ENCODE measurements at regions not wholly inside any gene's neighbourhood (a gene's known extent, or its start where the extent isn't known, plus 50 kb on each side); places are given as distances from the start of the nearest gene placed in this dataset.

DNA sequence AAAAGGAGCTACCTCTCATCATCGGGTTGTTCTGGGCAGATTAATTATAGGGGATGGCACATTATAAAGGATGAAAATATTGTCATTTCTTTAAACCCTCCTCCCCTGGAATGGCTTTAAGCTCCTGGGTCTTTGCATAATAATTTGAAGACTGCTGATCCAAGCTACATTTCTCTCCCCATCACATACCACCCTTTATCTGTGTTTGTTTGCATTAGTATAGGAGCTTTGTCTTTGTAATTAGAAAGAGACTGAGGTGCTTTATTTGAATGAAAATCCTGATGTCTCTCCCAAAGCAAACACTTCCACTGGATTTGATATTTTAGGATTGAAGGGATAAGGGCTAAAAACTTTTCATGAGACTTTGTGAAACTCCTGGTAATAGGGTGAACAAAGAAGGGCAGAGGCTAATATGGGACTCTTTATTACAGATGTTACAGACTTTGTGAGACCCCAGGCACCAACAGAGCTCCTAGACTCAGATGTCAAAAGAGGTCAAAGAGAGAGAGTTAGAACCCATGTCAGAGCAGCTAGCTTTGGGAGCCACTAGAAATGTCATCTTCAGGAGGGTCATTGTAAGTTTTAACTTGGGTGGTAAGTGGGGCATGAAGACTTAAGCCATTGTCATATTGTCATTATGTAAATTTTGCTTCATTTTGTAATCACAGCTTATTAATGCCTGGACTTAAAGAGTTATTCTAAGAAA is 75.3 kb upstream of the RXFP2 start:
- ChIA-PET CTCF (no interaction called here), POLR2A (interaction anchor here in 1 of 2 donors (0.6 kb wide), 1 partner anchor 36 kb away, joined by 4 read pairs; no protein-coding TSS in a partner anchor)
- ATAC-seq (replicated peaks in 1 of 4) (no peak), DNase-seq (no peak)
- Histone ChIP-seq H3K4me1 (ENCODE audit: control insufficient read depth in 1 of 2, extremely low read depth in 1 of 2, insufficient read depth in 2 of 2, low read length in 2 of 2) (no peaks in the 10 kb centered on the region), H3K27me3 (replicated peaks in 1 of 2; ENCODE audit: control insufficient read depth in 2 of 2, extremely low read depth in 1 of 2, insufficient read depth in 2 of 2, low read length in 1 of 2) (no peaks in the 10 kb centered on the region), H3K9me3 (no peaks in the 10 kb centered on the region), H3K36me3 (ENCODE audit: control insufficient read depth in 2 of 2, extremely low read depth in 1 of 2, insufficient read depth in 1 of 2, low read length in 1 of 2) (no peaks in the 10 kb centered on the region), H3K27ac (ENCODE audit: low read length) (no peak overlapping the region), H3K4me3 (ENCODE audit: control insufficient read depth in 1 of 2, extremely low read depth in 1 of 2, low read length in 1 of 2) (no peak overlapping the region)
- Mint-ChIP-seq H3K4me1 (no peaks in the 10 kb centered on the region), H3K9me3 (peaks cover 13 to 23% (median 13%) of the 10 kb centered on the region in 3 donors), H3K4me3 (no peak overlapping the region), H3K27ac (no peak overlapping the region), H3K36me3 (no peaks in the 10 kb centered on the region), H3K27me3 (peaks cover 0 to 5% of the 10 kb centered on the region in 2 donors)
- WGBS (ENCODE audit: insufficient coverage): no CpG with 5 or more reads among the region's 1 CpG

GRCh38 chr13:31670831-31671617 is 68.3 kb upstream of the RXFP2 start:
- H3K9me3 Mint-ChIP-seq: peaks cover 0 to 31% (median 6%) of the 10 kb centered on the region in 3 donors
- no peak overlapping the region for H3K27ac Mint-ChIP-seq
- H3K36me3 Mint-ChIP-seq: no peaks in the 10 kb centered on the region
- no peak overlapping the region for H3K4me3 ChIP-seq (ENCODE audit: control insufficient read depth in 1 of 2, extremely low read depth in 1 of 2, low read length in 1 of 2)
- no peaks in the 10 kb centered on the region for H3K4me1 Mint-ChIP-seq
- ATAC-seq (replicated peaks in 1 of 4): no peak
- no peaks in the 10 kb centered on the region for H3K9me3 ChIP-seq
- H3K27me3 ChIP-seq (replicated peaks in 1 of 2; ENCODE audit: control insufficient read depth in 2 of 2, extremely low read depth in 1 of 2, insufficient read depth in 2 of 2, low read length in 1 of 2): peaks cover 0 to 3% of the 10 kb centered on the region in 2 experiments
- no peaks in the 10 kb centered on the region for H3K4me1 ChIP-seq (ENCODE audit: control insufficient read depth in 1 of 2, extremely low read depth in 1 of 2, insufficient read depth in 2 of 2, low read length in 2 of 2)
- H3K27ac ChIP-seq (ENCODE audit: low read length): no peak overlapping the region
- no peak for DNase-seq
- H3K27me3 Mint-ChIP-seq: peaks cover 0 to 2% of the 10 kb centered on the region in 2 donors
- H3K36me3 ChIP-seq (ENCODE audit: control insufficient read depth in 2 of 2, extremely low read depth in 1 of 2, insufficient read depth in 1 of 2, low read length in 1 of 2): no peaks in the 10 kb centered on the region
- H3K4me3 Mint-ChIP-seq: no peak overlapping the region
- WGBS (ENCODE audit: insufficient coverage): no CpG with 5 or more reads among the region's 1 CpG
- ChIA-PET CTCF (no interaction called here), POLR2A (no interaction called here)

- Histone ChIP-seq H3K36me3 (ENCODE audit: control insufficient read depth in 2 of 2, extremely low read depth in 1 of 2, insufficient read depth in 1 of 2, low read length in 1 of 2) (no peaks in the 10 kb centered on the region), H3K27me3 (replicated peaks in 1 of 2; ENCODE audit: control insufficient read depth in 2 of 2, extremely low read depth in 1 of 2, insufficient read depth in 2 of 2, low read length in 1 of 2) (peaks cover 0 to 3% of the 10 kb centered on the region in 2 experiments), H3K27ac (ENCODE audit: low read length) (no peak overlapping the region), H3K9me3 (no peaks in the 10 kb centered on the region), H3K4me3 (ENCODE audit: control insufficient read depth in 1 of 2, extremely low read depth in 1 of 2, low read length in 1 of 2) (no peak overlapping the region), H3K4me1 (ENCODE audit: control insufficient read depth in 1 of 2, extremely low read depth in 1 of 2, insufficient read depth in 2 of 2, low read length in 2 of 2) (no peaks in the 10 kb centered on the region)
- ATAC-seq (replicated peaks in 1 of 4) (no peak), DNase-seq (no peak)
- CTCF ChIA-PET: no interaction called here
- Mint-ChIP-seq H3K4me1 (no peaks in the 10 kb centered on the region), H3K27me3 (peaks cover 0 to 4% of the 10 kb centered on the region in 2 donors), H3K9me3 (peaks cover 0 to 24% (median 10%) of the 10 kb centered on the region in 3 donors), H3K4me3 (no peak overlapping the region), H3K36me3 (no peaks in the 10 kb centered on the region), H3K27ac (no peak overlapping the region)
- no CpG with 5 or more reads among the region's 1 CpG for WGBS (ENCODE audit: insufficient coverage)
- POLR2A ChIA-PET: no interaction called here
Measured at GRCh38 chr13:31674051-31674450, 65.3 kb upstream of the RXFP2 start.

GRCh38 chr13:31675440-31675953 is 63.8 kb upstream of the RXFP2 start:
- Histone ChIP-seq H3K36me3 (ENCODE audit: control insufficient read depth in 2 of 2, extremely low read depth in 1 of 2, insufficient read depth in 1 of 2, low read length in 1 of 2) (no peaks in the 10 kb centered on the region), H3K4me3 (ENCODE audit: control insufficient read depth in 1 of 2, extremely low read depth in 1 of 2, low read length in 1 of 2) (no peak overlapping the region), H3K27me3 (replicated peaks in 1 of 2; ENCODE audit: control insufficient read depth in 2 of 2, extremely low read depth in 1 of 2, insufficient read depth in 2 of 2, low read length in 1 of 2) (peaks cover 0 to 3% of the 10 kb centered on the region in 2 experiments), H3K27ac (ENCODE audit: low read length) (no peak overlapping the region), H3K4me1 (ENCODE audit: control insufficient read depth in 1 of 2, extremely low read depth in 1 of 2, insufficient read depth in 2 of 2, low read length in 2 of 2) (no peaks in the 10 kb centered on the region), H3K9me3 (no peaks in the 10 kb centered on the region)
- ATAC-seq (replicated peaks in 1 of 4) (no peak), DNase-seq (no peak)
- Mint-ChIP-seq H3K4me1 (no peaks in the 10 kb centered on the region), H3K4me3 (no peak overlapping the region), H3K27me3 (peaks cover 0 to 4% of the 10 kb centered on the region in 2 donors), H3K36me3 (no peaks in the 10 kb centered on the region), H3K9me3 (peaks cover 2 to 24% (median 10%) of the 10 kb centered on the region in 3 donors), H3K27ac (no peak overlapping the region)
- POLR2A ChIA-PET: no interaction called here
- 100% methylated on average over 1 of the region's 5 CpGs for WGBS (ENCODE audit: insufficient coverage)
- CTCF ChIA-PET: no interaction called here

- no peak overlapping the region for H3K27ac Mint-ChIP-seq
- H3K9me3 Mint-ChIP-seq: peaks cover 2 to 16% (median 11%) of the 10 kb centered on the region in 3 donors
- DNase-seq (no peak), ATAC-seq (replicated peaks in 1 of 4) (no peak)
- no peaks in the 10 kb centered on the region for H3K4me1 Mint-ChIP-seq
- Histone ChIP-seq H3K4me3 (ENCODE audit: control insufficient read depth in 1 of 2, extremely low read depth in 1 of 2, low read length in 1 of 2) (no peak overlapping the region), H3K9me3 (no peaks in the 10 kb centered on the region), H3K36me3 (ENCODE audit: control insufficient read depth in 2 of 2, extremely low read depth in 1 of 2, insufficient read depth in 1 of 2, low read length in 1 of 2) (no peaks in the 10 kb centered on the region), H3K4me1 (ENCODE audit: control insufficient read depth in 1 of 2, extremely low read depth in 1 of 2, insufficient read depth in 2 of 2, low read length in 2 of 2) (no peaks in the 10 kb centered on the region), H3K27ac (ENCODE audit: low read length) (no peak overlapping the region), H3K27me3 (replicated peaks in 1 of 2; ENCODE audit: control insufficient read depth in 2 of 2, extremely low read depth in 1 of 2, insufficient read depth in 2 of 2, low read length in 1 of 2) (no peaks in the 10 kb centered on the region)
- no peak overlapping the region for H3K4me3 Mint-ChIP-seq
- WGBS (ENCODE audit: insufficient coverage): no CpG with 5 or more reads among the region's 2 CpGs
- ChIA-PET CTCF (no interaction called here), POLR2A (no interaction called here)
- peaks cover under 1 to 2% of the 10 kb centered on the region in 2 donors for H3K27me3 Mint-ChIP-seq
- H3K36me3 Mint-ChIP-seq: no peaks in the 10 kb centered on the region
Measured at GRCh38 chr13:31681133-31681532, 58.2 kb upstream of the RXFP2 start.

DNA sequence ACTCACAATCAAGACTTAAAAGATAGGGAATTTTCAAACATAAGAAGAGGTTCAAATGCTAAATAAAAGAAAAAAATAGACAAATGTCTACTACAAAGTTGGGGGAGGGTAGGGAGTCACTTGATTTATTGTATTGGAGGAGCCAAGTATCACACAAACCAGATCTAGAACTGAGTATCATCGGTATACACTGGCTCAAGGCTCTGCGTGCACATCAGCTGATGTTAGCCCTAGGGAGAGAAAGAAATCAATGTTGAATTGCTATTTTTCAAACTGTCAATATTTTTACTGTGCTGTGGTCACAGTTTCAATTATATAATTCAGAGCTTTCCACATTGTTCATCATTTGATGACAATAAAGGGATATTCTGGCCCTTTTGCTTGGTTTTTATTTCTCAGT is 54.9 kb upstream of the RXFP2 start:
- POLR2A ChIA-PET: no interaction called here
- Histone ChIP-seq H3K4me3 (ENCODE audit: control insufficient read depth in 1 of 2, extremely low read depth in 1 of 2, low read length in 1 of 2) (no peak overlapping the region), H3K36me3 (ENCODE audit: control insufficient read depth in 2 of 2, extremely low read depth in 1 of 2, insufficient read depth in 1 of 2, low read length in 1 of 2) (no peaks in the 10 kb centered on the region), H3K27ac (ENCODE audit: low read length) (no peak overlapping the region), H3K4me1 (ENCODE audit: control insufficient read depth in 1 of 2, extremely low read depth in 1 of 2, insufficient read depth in 2 of 2, low read length in 2 of 2) (no peaks in the 10 kb centered on the region), H3K27me3 (replicated peaks in 1 of 2; ENCODE audit: control insufficient read depth in 2 of 2, extremely low read depth in 1 of 2, insufficient read depth in 2 of 2, low read length in 1 of 2) (peaks cover 0 to 6% of the 10 kb centered on the region in 2 experiments), H3K9me3 (no peaks in the 10 kb centered on the region)
- Mint-ChIP-seq H3K4me1 (no peaks in the 10 kb centered on the region), H3K27ac (no peak overlapping the region), H3K4me3 (no peak overlapping the region), H3K27me3 (peaks cover 0 to 2% of the 10 kb centered on the region in 2 donors), H3K36me3 (no peaks in the 10 kb centered on the region), H3K9me3 (peaks cover 1 to 6% (median 6%) of the 10 kb centered on the region in 3 donors)
- ATAC-seq (replicated peaks in 1 of 4) (no peak), DNase-seq (no peak)
- WGBS (ENCODE audit: insufficient coverage): 100% methylated on average over 1 of the region's 2 CpGs
- CTCF ChIA-PET: no interaction called here
